Fibroblast of pulmonary artery (primary cell): ENCODE measurements at regions not wholly inside any gene's neighbourhood (a gene's known extent, or its start where the extent isn't known, plus 50 kb on each side); places are given as distances from the start of the nearest gene placed in this dataset.
A peak's percentile ranks its signal among the peaks of the same experiment; 100 is the strongest.

ENCODE experiments used
- DNase-seq: peaks from one replicate; pipeline ENCODE4 v3.0.0-alpha.2; 2010; ENCODE audit warnings: low read depth
- H3K4me3 ChIP-seq: replicated peaks from 2 replicates; pipeline ENCODE4 v1.5.1; 2011; ENCODE audit warnings: low read depth, mild to moderate bottlenecking, control low read depth, low read length, moderate library complexity
- TF ChIP-seq, protein P1 (sequence below): IDR thresholded peaks from 2 replicates; pipeline ENCODE4 v1.5.1; 2011; ENCODE audit warnings: mild to moderate bottlenecking, control low read depth, low read length, inconsistent platforms; ENCODE audit errors: missing control alignments

DNA sequence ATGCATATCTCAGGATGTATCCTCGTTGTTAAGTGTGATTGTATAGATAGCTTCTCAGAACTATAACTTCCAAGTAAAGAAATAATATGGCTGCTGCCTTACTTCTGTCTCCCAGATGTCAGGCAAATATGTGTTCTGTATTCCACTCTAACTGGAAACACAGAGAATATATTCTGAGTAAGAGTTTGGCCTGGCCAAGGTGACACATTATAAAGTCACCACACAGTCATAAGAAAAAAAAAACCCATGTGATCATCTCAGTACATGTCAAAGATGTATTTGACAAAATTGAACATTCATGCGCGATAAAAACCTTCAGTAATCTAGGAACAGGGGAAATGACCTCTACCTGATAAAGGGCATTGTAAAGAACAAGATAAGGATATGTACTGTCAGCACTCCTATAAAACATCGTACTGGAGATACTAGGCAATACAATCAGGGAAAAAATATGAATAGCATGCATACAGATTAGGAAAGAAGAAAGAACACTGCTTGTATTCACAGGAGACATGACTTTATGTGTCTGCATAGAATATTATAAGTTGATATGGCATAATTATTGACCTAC, 207.1 kb downstream of the ZNF330 start:
- TF ChIP-seq, protein P1, sequence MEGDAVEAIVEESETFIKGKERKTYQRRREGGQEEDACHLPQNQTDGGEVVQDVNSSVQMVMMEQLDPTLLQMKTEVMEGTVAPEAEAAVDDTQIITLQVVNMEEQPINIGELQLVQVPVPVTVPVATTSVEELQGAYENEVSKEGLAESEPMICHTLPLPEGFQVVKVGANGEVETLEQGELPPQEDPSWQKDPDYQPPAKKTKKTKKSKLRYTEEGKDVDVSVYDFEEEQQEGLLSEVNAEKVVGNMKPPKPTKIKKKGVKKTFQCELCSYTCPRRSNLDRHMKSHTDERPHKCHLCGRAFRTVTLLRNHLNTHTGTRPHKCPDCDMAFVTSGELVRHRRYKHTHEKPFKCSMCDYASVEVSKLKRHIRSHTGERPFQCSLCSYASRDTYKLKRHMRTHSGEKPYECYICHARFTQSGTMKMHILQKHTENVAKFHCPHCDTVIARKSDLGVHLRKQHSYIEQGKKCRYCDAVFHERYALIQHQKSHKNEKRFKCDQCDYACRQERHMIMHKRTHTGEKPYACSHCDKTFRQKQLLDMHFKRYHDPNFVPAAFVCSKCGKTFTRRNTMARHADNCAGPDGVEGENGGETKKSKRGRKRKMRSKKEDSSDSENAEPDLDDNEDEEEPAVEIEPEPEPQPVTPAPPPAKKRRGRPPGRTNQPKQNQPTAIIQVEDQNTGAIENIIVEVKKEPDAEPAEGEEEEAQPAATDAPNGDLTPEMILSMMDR: no peak
- DNase-seq: no peak
- H3K4me3 ChIP-seq: no peak overlapping the region

DNA sequence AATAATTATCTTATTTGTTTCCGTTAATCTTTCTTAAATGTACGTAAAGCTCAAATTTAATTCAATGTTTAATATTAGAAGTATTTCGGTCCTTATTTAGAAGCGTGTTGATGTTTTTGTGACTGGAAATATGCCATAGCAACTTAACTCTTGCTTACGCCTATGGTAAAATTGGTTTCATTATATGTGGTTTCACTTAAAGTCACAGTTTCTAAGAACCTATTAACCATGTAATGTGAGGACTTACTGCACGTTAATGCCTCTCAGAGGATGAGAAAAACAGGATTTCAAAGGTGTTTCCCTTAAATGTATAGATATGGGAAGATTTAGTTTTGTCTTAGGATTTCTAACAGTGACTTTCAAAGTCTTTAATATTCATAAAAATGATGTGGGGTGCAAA, 206.4 kb upstream of the IL15 start:
- no peak for DNase-seq
- TF ChIP-seq, protein P1: no peak

DNA sequence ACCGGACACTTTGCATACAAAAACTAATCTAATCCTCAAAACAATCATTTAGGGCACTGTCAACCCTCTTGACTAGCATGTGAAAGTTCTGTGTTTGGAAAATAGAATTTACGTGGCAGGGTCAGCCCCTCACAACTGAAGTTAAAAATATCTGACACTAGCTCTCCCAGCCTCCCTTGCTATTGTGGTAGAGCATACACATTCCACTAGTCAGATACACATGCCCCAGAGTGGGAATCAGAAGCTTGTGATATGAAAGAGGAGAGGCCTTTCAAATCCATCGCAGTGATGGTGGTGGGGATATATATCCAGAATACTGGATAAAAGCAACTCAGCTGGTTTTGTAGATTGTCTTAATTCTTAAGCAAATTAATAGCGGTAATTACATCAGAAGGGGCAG, 205.7 kb upstream of the IL15 start:
- TF ChIP-seq, protein P1: no peak
- DNase-seq: no peak
- H3K4me3 ChIP-seq: no peak overlapping the region

More for the DNA sequence above, 206.4 kb upstream of the IL15 start:
- no peak overlapping the region for H3K4me3 ChIP-seq

DNA sequence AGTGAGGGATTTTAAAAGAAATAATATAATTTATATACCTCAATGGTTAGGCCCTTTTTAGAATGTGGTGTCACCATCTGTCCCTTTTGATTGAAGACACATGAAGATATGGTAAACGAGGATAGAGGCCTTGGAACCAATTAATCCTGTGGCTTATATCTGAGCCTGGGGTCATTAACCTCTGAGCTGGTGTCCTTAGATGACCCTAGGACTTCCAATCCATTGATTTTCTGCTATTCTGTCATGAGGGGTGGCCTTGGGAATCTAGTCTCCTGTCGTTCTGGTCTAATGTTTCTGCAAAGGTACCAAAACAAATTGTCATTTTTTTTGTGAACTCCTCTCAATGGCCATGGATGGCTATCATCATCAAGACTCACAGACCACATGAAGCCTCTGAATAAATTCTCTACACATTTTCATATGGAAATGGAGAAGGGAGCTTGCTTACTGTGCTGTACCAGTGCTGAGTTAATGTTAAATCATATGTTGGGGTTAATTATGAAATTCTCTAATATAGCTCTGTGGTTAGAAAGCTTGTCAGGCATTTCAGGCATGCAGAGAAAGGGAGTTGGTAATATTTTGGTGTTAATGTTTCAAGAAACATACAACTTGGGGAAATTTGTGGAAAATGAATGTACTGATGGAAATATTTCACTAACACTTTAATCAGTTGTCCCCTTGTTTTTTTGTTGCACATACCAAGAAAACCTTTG, 204.2 kb upstream of the IL15 start:
- TF ChIP-seq, protein P1: no peak

DNA sequence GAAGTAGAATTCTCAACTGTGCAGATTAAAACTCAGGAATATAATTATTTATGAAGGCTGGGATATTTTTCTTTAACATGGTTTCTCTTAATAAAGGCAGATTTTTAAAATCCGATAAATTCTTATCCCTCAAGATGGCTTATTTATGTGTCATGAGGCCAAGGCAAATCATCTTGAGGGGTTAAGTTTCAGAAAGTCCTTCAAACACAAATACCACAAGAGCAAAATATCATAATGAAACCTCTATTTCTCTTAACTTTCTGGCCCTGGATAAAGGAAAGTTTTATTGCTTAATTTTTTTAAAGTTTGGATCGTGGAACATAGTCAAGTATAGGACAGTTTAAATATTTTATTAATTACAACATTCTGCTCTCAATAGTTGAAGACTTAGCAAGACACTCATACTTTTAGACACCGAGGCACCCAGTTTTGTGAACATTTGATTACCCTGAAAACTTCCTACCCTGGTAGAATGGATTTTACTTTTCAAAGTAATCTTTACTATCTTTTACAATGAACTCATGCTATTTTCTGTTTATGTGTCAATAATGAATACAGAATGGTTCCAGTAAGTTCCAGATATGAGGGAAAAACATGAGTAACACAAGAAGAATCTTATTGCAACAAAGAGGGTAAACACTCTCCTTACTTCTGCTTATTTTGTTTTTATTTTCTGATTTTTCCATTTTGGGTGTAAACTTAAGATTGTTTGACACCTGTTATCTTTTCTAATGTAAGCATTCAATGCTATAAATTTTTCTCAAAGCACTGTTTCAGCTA, 200.7 kb upstream of the IL15 start:
- H3K4me3 ChIP-seq: no peak overlapping the region
- DNase-seq: peak; percentile 24
- TF ChIP-seq, protein P1: no peak

More for the DNA sequence above, 204.2 kb upstream of the IL15 start:
- peak; percentile 20 for DNase-seq
- no peak overlapping the region for H3K4me3 ChIP-seq

DNA sequence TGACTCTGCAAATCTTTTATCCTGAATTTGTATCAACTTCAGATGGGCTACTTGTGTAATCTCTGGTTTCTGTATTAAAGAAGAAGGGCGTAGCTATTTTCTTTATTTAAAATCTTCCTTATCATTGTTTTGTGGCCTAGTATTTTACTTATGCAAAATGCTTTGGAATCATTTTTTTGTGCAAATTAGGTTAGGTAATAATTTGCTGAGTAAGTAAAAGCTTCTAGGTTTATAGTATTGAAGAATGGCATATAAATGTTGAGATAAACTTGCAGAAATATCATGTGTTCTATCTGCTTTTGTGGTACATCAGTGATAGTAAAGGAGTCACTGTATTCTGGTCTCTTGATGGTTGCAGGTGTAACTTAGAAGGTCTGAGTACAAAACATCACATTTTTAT, 197.2 kb upstream of the IL15 start:
- TF ChIP-seq, protein P1: no peak
- no peak overlapping the region for H3K4me3 ChIP-seq
- DNase-seq: no peak
